ENCODE measurements at regions not wholly inside any gene's neighbourhood (a gene's known extent, or its start where the extent isn't known, plus 50 kb on each side); places are given as distances from the start of the nearest gene placed in this dataset.

GRCh38 chr15:53462651-53463050, 296.8 kb downstream of the WDR72 start:
- DNase-seq (ENCODE audit: low read depth in 2 of 2): no peak

DNA sequence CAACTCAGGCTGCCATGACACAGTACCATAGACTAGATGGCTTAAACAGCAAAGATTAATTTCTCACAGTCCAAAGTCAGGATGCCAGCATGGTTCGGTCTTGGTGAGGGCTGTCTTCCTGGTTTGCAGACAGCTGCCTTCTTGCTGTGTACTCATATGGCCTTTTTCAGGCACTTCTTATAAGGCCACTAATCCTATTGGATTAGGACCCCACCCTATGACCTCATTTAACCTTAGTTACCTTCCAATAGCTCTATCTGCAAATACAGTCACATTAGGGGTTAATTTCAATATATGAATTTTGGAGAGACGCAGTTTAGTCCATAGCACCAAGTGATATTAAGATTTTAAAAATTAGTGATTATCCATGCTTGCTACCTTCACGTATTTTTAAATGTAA, 297.8 kb downstream of the WDR72 start:
- DNase-seq (ENCODE audit: low read depth in 2 of 2): no peak

DNA sequence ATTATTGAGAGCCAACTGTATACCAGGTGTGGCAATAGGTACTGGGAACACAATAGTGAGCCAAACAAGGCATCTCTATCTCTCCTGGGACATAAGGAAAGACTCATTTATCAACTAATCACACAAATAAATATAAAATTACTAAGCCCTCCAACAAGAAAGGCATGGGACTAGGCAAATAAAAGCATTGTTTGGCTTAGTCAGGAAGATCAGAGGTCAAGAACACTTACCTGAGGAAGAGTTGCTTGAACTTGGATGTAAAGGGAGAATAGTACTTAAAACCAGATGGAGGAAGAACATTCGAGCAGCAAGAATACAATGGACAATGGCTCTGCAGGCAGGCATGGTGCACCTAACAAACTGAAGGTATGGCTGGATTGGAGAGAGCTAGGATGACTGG, 300.7 kb downstream of the WDR72 start:
- DNase-seq (ENCODE audit: low read depth in 2 of 2): no peak

DNA sequence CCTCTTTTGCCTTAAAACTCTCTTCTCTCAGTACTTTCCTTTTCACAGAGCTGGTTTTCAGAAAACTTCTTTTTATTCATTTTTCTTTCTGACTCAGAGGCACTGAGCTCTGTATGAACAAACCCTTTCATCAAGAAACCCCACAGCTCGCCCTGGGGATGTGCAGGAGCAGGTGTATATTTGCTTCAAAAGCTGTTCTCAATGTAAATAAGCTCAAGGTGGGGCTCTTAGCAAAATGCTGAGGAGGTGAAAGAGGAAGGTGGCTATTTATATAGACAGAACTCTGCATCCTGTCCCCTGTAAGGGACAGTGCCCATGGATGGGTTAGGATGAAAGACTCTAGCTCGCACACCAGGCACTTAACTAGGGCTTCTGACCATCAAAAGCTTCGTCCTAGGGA, 302.0 kb downstream of the WDR72 start:
- no peak for DNase-seq (ENCODE audit: low read depth in 2 of 2)

DNA sequence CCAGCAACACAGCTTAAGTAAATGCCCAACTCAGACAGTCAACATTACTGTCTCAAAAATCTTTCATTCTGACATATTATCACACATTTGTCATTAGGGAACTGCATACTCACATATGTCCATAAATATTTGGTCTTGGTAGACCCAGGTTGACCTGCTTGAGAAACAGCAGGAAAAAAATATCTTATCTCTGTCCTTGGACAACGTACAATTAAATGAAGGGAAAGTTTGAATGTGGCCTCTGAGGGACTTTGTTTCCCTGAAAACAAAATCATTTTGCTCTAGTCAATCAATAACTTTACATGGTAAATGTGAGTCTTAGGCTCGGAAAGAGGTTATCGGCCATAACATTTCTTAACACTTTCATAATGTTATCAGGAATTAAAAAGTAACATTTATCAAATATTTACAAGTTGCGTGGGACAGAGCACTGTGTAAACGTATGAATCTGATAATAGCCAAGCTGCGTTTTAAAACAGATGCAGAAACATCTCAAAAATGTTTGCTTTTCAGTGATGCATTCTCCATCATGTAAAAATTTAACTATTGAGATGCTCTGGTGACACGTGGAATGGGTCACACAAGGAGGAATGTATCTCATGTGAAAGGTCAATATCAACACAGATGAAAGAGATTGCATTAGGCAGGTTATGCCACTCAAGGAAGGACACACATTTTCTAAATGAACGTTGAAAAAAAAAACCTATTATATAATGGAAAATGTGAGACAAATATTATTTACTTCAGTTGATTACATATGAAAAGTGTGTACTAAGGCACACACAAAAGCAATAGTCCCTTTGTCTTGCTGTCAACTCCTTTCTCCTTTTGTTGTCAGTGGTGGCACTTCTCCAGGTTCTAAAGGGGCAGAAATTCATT, 304.4 kb downstream of the WDR72 start:
- DNase-seq (ENCODE audit: low read depth in 2 of 2): no peak

- DNase-seq (ENCODE audit: low read depth in 2 of 2): no peak
Measured at GRCh38 chr15:53454535-53454842, 305.0 kb downstream of the WDR72 start.

DNA sequence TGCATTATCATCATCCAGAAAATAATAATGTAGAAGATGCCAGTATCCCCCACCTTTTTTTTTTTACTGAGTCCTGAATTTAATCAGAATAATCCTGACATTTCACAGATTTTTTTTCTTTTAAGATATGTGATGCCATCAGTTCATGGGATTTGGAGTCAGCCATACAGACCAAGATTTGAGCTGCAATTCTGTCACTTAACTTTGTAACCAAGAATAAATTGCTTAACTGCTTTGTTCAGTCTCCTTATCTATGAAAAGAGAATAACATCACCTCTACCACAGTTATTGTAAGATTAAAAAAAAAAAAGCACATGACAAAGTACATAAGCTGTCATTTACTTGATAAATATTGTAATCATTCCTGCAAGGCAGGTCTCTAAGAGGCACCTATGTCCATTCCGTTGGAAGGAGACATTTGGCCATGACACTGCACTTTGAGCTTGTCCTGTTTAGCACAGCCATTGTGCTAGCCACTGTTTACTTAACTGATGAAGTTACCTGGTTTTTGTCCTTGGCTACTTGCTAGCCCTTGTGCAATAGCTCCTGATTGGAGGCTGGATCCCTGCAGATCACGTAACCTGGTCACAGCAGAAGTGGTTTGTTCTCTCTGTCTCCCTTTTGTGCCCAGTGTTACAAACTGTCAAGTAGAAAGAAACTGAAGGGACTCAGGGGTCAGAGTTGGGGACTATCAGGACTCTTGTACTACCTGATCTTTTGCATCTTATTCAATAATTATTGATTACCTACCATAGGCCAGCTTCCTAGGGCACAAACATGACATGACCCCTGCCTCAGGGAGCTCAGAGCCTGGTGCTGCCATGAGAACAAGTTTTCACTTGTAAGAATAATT, 306.0 kb downstream of the WDR72 start:
- DNase-seq (ENCODE audit: low read depth in 2 of 2): no peak

GRCh38 chr15:53448232-53449015, 311.0 kb downstream of the WDR72 start:
- DNase-seq (ENCODE audit: low read depth in 2 of 2): no peak

DNA sequence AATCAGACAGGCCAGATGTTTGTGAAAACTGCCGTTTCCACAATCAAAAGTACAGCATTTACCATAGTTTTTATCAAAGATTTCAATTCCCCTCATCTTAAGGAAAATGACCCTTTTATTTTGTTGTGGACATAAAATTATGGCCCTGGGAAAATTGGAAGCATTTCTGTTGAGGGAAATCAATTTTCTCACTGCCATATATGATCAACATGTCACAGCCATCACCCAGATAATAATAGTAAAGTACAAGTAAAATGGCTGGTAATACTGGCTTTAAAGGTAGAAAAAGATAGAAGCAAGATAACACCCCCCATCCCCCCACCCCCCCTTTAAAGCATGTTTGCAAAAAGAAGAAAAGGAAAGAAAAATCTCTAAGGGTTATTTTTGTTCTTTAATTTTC, 311.7 kb downstream of the WDR72 start:
- DNase-seq (ENCODE audit: low read depth in 2 of 2): no peak

DNA sequence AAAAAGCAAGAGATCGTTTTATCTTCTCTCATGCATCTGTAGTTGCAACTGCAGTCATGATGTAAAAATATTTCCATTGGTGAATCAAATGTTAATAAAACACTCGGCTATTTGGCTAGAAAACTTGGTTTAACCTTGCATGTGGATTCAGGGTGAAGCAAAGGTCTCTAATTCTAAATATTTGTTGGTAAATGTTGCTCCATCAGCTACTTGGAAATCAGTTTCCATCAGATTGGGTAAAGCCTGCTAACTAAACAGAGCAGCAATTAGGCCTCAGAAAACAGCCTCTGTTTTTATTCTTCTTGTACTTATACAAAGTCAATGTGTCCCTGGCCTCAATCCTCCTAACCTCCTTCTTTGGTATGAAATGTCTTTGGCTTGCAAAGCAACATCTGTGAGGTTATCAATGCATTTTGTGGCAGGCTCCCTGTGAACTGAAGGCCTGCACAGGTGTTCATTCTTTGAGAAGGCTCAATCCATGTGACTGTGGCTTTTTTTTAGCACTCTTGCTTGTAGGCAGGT, 312.3 kb downstream of the WDR72 start:
- no peak for DNase-seq (ENCODE audit: low read depth in 2 of 2)

GRCh38 chr15:53446376-53446775, 313.1 kb downstream of the WDR72 start:
- DNase-seq (ENCODE audit: low read depth in 2 of 2): no peak

GRCh38 chr15:53445531-53445930, 313.9 kb downstream of the WDR72 start:
- DNase-seq (ENCODE audit: low read depth in 2 of 2): no peak

DNA sequence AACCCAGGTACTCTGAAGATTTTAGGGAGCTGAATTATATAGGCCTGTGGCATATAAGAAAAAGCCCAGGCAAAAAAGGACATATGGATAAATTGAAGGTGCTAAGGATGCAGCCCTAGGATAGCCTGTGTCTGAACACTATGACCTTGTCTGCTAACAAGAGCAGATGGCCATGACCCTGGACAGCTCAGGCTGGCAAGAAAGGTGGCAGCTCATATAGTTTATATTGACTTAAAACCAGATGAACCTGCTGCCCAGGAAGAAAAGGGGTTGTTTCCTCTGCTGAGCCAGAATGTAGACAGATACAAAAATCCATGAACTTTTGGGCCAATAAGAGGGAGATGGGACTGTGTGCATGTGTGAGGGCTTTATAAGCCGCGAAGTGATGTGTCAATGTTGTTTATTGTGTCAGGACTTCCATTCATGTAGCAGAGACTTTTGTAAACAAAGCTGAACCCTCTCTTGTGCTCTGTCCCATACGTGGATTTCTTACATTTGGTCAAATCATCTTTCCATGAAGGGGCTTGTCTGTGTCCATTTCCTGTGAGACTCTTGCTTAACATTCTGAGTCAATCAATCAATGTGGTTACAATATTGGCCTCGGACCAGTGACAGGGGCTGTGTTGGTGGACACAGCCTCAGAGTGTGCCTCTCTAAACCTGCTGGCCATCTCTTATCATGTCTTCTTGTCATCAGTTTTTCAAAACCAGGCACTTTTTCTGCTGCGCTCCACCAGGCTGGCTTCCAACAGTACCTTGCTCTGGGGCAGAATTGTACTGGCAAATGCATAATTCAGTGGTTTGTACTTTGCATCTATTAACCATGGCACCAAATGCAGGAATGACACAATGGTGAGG, 321.2 kb downstream of the WDR72 start:
- no peak for DNase-seq (ENCODE audit: low read depth in 2 of 2)

- DNase-seq (ENCODE audit: low read depth in 2 of 2): no peak
Measured at GRCh38 chr15:53437366-53437765, 322.1 kb downstream of the WDR72 start.

GRCh38 chr15:53434174-53434678, 325.2 kb downstream of the WDR72 start:
- no peak for DNase-seq (ENCODE audit: low read depth in 2 of 2)

DNA sequence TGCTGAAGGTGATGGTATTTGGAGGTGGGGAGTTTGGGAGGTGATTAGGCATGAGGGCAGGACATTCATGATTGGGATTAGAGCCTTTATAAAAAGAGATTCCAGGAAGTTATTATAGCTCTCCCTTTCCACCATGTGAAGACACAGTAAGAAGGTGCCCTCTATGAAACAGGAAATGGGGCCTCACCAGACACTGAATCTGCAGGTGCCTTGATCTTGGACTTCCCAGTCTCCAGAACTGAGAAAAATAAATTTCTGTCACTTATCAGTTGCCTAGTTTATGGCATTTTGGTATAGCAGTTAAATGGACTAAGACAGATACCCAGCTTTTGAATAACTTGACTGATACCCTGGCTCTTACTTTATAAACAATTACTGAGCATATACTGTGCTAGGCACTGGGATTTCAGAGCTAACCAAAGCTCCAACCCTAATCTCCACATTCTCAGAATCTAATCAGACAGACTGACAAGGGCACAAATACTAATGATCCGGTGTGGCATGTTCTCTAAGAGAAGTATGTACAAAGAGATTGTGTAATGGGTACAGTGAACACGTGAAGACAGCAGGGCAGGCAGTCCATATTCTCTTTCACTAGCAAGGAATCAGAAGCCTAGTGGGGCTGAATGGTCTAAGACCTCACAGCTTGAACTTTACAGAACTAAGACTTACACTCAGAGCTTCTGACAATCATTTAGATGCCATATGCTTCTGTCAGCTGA, 343.1 kb downstream of the WDR72 start:
- DNase-seq (ENCODE audit: low read depth in 2 of 2): no peak

GRCh38 chr15:53414167-53414566, 345.3 kb downstream of the WDR72 start:
- DNase-seq (ENCODE audit: low read depth in 2 of 2): no peak

DNA sequence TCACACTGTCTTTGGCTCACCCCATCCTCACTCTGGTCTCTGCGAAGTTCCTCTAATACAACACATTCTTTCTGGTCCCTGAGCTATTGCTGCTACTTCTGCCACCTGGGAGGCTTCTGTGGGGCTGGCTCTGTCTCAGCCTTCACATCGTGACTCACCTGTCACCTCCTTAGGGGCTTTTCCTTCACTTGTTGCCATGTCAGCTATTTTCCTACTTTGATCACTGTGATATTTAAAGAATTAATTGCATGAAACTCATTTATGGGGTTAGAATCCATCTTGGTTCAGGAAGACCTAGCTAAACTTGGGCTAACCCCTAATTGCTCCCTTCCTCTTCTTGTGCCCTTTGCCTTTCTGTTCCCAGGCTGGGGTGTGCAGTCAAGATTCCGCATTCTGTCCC, 346.9 kb downstream of the WDR72 start:
- DNase-seq (ENCODE audit: low read depth in 2 of 2): no peak

GRCh38 chr15:53404930-53405493, 354.5 kb downstream of the WDR72 start:
- no peak for DNase-seq (ENCODE audit: low read depth in 2 of 2)

DNA sequence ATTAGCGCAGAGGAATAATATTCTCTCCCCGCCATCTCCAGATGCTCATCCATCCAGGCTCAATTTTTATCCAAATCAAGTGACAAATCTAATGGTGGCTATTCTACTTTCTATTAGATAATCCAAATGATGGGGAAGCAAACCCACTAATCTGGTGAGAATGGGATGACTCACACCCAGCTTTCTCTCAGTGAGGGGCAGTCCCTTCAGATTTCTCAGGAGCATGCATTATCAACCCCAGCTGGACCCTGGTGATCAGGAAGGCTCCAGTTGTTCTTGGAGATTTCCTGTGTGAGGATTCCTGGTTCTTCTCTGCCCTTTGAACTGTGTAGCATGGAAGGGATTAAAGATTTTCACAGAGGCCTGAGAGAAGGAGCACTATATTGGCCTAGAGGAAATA, 358.0 kb downstream of the WDR72 start:
- no peak for DNase-seq (ENCODE audit: low read depth in 2 of 2)
